SK-N-SH (cell line): ENCODE measurements at regions not wholly inside any gene's neighbourhood (a gene's known extent, or its start where the extent isn't known, plus 50 kb on each side); places are given as distances from the start of the nearest gene placed in this dataset.

Experiments
- CTCF ChIA-PET: fragments of 300-600, 350-600 bp; formaldehyde crosslinking; extraction: SDS; loops from one replicate; lab custom pipeline; 2021; lab: Yijun Ruan, JAX
- POLR2A ChIA-PET: fragments of 350-600 bp; sonication (Branson Sonifier 250); formaldehyde crosslinking; extraction: SDS; loops from one replicate; lab custom pipeline; 2020; ENCODE audit warnings: antibody characterized with exemption, inconsistent platforms; lab: Yijun Ruan, JAX
- DNase-seq: peaks from one replicate; pipeline ENCODE4 v3.0.0; 2012
- H2AFZ ChIP-seq: fragments of 200-600 bp; sonication (generic); 2 replicates; pipeline ENCODE4 v1.8.1; 2016; ENCODE audit warnings: antibody characterized with exemption, mild to moderate bottlenecking, low read depth
- H3F3A ChIP-seq: fragments of 200-600 bp; sonication (generic); replicated peaks from 2 replicates; pipeline ENCODE3; 2016; ENCODE audit warnings: antibody characterized with exemption, mild to moderate bottlenecking; ENCODE audit not compliant: insufficient read depth
- H3K27ac ChIP-seq, 2 experiments: fragments of 200-500 bp in 1 of 2; fragments of 200-600 bp in 1 of 2; sonication (Bioruptor generic) in 1 of 2; sonication (generic), shearing (Covaris generic) in 1 of 2; 2 replicates each; pipeline versions ENCODE4 v1.5.1 to v1.6.1; 2014 to 2016; ENCODE audit warnings: low read depth in 2 of 2, inconsistent platforms in 1 of 2, low read length in 1 of 2, mild to moderate bottlenecking in 1 of 2, mixed read lengths in 1 of 2
- H3K27me3 ChIP-seq: fragments of 200-600 bp; sonication (generic), shearing (Covaris generic); 2 replicates; pipeline ENCODE4 v1.6.1; 2016; ENCODE audit warnings: mixed run types; ENCODE audit not compliant: insufficient read depth
- H3K36me3 ChIP-seq, 2 experiments: fragments of 200-500 bp in 1 of 2; fragments of 200-600 bp in 1 of 2; sonication (Bioruptor generic) in 1 of 2; sonication (generic) in 1 of 2; replicated peaks in 1 of 2; 2 replicates each; pipeline versions ENCODE3 to v1.5.1; 2014 to 2016; ENCODE audit warnings: low read length in 1 of 2, mild to moderate bottlenecking in 1 of 2; ENCODE audit not compliant: insufficient read depth in 2 of 2, control insufficient read depth in 1 of 2
- H3K4me1 ChIP-seq, 2 experiments: fragments of 200-500 bp in 1 of 2; fragments of 200-600 bp in 1 of 2; sonication (Bioruptor generic) in 1 of 2; sonication (generic), shearing (Covaris generic) in 1 of 2; 2 replicates each; pipeline versions ENCODE4 v1.5.1 to v1.6.1; 2014 to 2016; ENCODE audit warnings: low read depth in 1 of 2, low read length in 1 of 2, mixed run types in 1 of 2; ENCODE audit not compliant: insufficient read depth in 2 of 2, control insufficient read depth in 1 of 2
- H3K4me2 ChIP-seq: fragments of 200-600 bp; sonication (generic), shearing (Covaris generic); 2 replicates; pipeline ENCODE4 v1.6.1; 2017; ENCODE audit warnings: mixed run types
- H3K4me3 ChIP-seq, 2 experiments: fragments of 200-500 bp in 1 of 2; fragments of 200-600 bp in 1 of 2; sonication (Bioruptor generic) in 1 of 2; sonication (generic), shearing (Covaris generic) in 1 of 2; 2 replicates each; pipeline versions ENCODE4 v1.5.1 to v1.8.1; 2014 to 2016; ENCODE audit warnings: low read depth in 2 of 2, inconsistent platforms in 1 of 2, low read length in 1 of 2, mild to moderate bottlenecking in 1 of 2, mixed read lengths in 1 of 2, moderate library complexity in 1 of 2
- H3K79me2 ChIP-seq: fragments of 200-600 bp; sonication (generic); 2 replicates; pipeline ENCODE4 v1.8.1; 2017; ENCODE audit warnings: mild to moderate bottlenecking; ENCODE audit not compliant: insufficient read depth
- H3K9ac ChIP-seq: fragments of 200-600 bp; sonication (generic); 2 replicates; pipeline ENCODE4 v1.6.1; 2017; ENCODE audit warnings: mixed run types
- H3K9me2 ChIP-seq: fragments of 200-600 bp; sonication (generic); 2 replicates; pipeline ENCODE4 v1.6.1; 2017; ENCODE audit warnings: mixed run types
- H3K9me3 ChIP-seq: fragments of 200-600 bp; sonication (generic); 2 replicates; pipeline ENCODE4 v1.6.1; 2017; ENCODE audit warnings: mixed run types, mild to moderate bottlenecking, moderate library complexity
- H4K20me1 ChIP-seq: fragments of 200-600 bp; sonication (generic); 2 replicates; pipeline ENCODE4 v1.6.1; 2017; ENCODE audit warnings: mild to moderate bottlenecking, mixed run types; ENCODE audit not compliant: insufficient read depth
- FOXJ3 ChIP-seq: sonication (generic); formaldehyde crosslinking; IDR thresholded peaks from 2 replicates; pipeline ENCODE4 v1.5.1; 2020; ENCODE audit warnings: mild to moderate bottlenecking, missing genetic modification reagents
- GABPA ChIP-seq: IDR thresholded peaks from 2 replicates; pipeline ENCODE4 v1.4.0; 2012; ENCODE audit warnings: low read depth, mild to moderate bottlenecking
- JUND ChIP-seq: IDR thresholded peaks from 2 replicates; pipeline ENCODE4 v1.4.0; 2012
- MXI1 ChIP-seq: IDR thresholded peaks from 2 replicates; pipeline ENCODE4 v1.6.1; 2012; ENCODE audit warnings: mild to moderate bottlenecking, low read depth, low read length, improper control_type of control experiment
- NFIC ChIP-seq: IDR thresholded peaks from 2 replicates; pipeline ENCODE4 v1.4.0; 2012; ENCODE audit warnings: borderline replicate concordance
- RCOR1 ChIP-seq: fragments of 150-350 bp; IDR thresholded peaks from 2 replicates; pipeline ENCODE4 v1.6.1; 2017; ENCODE audit warnings: antibody characterized with exemption, low read length
- TEAD4 ChIP-seq: IDR thresholded peaks from 2 replicates; pipeline ENCODE4 v1.4.0; 2012; ENCODE audit warnings: mild to moderate bottlenecking, borderline replicate concordance; ENCODE audit not compliant: insufficient read depth
- WGBS: methylation state at CpG from one replicate; pipeline ENCODE4 v1.1.6; 2017; ENCODE audit warnings: low lambda C conversion rate; 5-methylcytosine and 5-hydroxymethylcytosine counted together
- TF ChIP-seq, protein P1 (sequence below): fragments of 150-350 bp; IDR thresholded peaks from 2 replicates; pipeline ENCODE4 v1.6.1; 2017; ENCODE audit warnings: antibody characterized with exemption, low read length, low read depth, borderline replicate concordance
- TF ChIP-seq, protein P2 (sequence below): IDR thresholded peaks from 2 replicates; pipeline ENCODE4 v1.6.1; 2012; ENCODE audit warnings: mild to moderate bottlenecking, low read depth, low read length, moderate library complexity
- TF ChIP-seq, protein P3 (sequence below): IDR thresholded peaks from 2 replicates; pipeline ENCODE4 v1.4.0; 2012; ENCODE audit warnings: low read depth, borderline replicate concordance
- TF ChIP-seq, protein P4 (sequence below): IDR thresholded peaks from 2 replicates; pipeline ENCODE4 v1.4.0; 2012; ENCODE audit warnings: low read depth, borderline replicate concordance
- TF ChIP-seq, protein P5 (sequence below): IDR thresholded peaks from 2 replicates; pipeline ENCODE4 v1.4.0; 2012; ENCODE audit warnings: low read depth
- TF ChIP-seq, protein P6 (sequence below): fragments of 200-600 bp; sonication (generic); IDR thresholded peaks from 2 replicates; pipeline ENCODE4 v1.6.1; 2017; ENCODE audit warnings: antibody characterized with exemption, mild to moderate bottlenecking, moderate library complexity

DNA sequence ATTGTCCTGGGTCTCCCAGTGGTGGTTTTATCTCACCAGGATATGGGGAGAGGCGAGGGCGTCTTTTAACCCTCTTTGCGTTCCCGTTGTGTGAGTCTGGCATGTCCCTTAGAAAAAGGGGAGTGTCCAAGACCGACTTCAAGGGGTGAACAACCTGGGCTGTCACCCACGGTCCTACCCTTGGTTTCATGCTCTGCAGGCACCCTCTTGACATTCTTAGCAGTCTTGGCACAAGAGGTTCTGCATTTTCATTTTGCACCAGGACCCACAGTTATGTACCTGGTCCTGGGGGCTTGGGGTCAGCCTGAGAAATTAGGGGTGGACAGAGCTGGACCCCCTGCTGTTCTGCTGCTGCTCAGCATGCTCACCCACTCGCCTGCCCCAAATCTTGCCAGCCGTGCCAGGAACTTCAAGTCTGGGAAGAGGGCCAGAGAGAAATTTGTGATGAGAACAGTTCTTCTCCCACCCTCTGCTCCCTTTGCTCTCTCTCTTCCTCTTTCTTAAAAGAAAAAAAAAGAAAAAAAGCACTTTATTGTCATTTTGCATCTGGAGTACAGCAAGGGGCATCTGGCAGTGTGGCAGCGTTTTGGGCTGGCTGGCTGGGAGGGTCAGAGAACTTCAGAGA lies 471.2 kb downstream of the MIAT start:
- ChIA-PET POLR2A (no interaction called here), CTCF (interaction anchor here (1.0 kb wide), 1 partner anchor 372 kb away, joined by 4 read pairs; no protein-coding TSS in a partner anchor)
- Histone ChIP-seq H3K9me2 (no peaks in the 10 kb centered on the region), H3K9ac (no peak overlapping the region), H3K36me3 (no peaks in the 10 kb centered on the region), H3K79me2 (no peaks in the 10 kb centered on the region), H3K9me3 (no peaks in the 10 kb centered on the region), H3F3A (no peaks in the 10 kb centered on the region), H3K27me3 (no peaks in the 10 kb centered on the region; the same call in none of the 2 replicates), H3K4me1 (no peaks in the 10 kb centered on the region)
- DNase-seq = no peak
- TF ChIP-seq GABPA (no peak), NFIC (no peak), JUND (no peak), RCOR1 (no peak)
- TF ChIP-seq, protein P1, sequence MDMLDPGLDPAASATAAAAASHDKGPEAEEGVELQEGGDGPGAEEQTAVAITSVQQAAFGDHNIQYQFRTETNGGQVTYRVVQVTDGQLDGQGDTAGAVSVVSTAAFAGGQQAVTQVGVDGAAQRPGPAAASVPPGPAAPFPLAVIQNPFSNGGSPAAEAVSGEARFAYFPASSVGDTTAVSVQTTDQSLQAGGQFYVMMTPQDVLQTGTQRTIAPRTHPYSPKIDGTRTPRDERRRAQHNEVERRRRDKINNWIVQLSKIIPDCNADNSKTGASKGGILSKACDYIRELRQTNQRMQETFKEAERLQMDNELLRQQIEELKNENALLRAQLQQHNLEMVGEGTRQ = no peak
- TF ChIP-seq, protein P2, sequence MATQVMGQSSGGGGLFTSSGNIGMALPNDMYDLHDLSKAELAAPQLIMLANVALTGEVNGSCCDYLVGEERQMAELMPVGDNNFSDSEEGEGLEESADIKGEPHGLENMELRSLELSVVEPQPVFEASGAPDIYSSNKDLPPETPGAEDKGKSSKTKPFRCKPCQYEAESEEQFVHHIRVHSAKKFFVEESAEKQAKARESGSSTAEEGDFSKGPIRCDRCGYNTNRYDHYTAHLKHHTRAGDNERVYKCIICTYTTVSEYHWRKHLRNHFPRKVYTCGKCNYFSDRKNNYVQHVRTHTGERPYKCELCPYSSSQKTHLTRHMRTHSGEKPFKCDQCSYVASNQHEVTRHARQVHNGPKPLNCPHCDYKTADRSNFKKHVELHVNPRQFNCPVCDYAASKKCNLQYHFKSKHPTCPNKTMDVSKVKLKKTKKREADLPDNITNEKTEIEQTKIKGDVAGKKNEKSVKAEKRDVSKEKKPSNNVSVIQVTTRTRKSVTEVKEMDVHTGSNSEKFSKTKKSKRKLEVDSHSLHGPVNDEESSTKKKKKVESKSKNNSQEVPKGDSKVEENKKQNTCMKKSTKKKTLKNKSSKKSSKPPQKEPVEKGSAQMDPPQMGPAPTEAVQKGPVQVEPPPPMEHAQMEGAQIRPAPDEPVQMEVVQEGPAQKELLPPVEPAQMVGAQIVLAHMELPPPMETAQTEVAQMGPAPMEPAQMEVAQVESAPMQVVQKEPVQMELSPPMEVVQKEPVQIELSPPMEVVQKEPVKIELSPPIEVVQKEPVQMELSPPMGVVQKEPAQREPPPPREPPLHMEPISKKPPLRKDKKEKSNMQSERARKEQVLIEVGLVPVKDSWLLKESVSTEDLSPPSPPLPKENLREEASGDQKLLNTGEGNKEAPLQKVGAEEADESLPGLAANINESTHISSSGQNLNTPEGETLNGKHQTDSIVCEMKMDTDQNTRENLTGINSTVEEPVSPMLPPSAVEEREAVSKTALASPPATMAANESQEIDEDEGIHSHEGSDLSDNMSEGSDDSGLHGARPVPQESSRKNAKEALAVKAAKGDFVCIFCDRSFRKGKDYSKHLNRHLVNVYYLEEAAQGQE = no peak
- TF ChIP-seq, protein P3, sequence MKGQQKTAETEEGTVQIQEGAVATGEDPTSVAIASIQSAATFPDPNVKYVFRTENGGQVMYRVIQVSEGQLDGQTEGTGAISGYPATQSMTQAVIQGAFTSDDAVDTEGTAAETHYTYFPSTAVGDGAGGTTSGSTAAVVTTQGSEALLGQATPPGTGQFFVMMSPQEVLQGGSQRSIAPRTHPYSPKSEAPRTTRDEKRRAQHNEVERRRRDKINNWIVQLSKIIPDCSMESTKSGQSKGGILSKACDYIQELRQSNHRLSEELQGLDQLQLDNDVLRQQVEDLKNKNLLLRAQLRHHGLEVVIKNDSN = no peak
- TF ChIP-seq, all 33 proteins: peak for 0
- Histone ChIP-seq H3K4me3 (no peak overlapping the region), H3K27ac (no peak overlapping the region), H2AFZ (no peak overlapping the region), H4K20me1 (no peaks in the 10 kb centered on the region), H3K4me2 (no peak overlapping the region)
- 67% methylated on average over 9 of the region's 9 CpGs for WGBS

DNA sequence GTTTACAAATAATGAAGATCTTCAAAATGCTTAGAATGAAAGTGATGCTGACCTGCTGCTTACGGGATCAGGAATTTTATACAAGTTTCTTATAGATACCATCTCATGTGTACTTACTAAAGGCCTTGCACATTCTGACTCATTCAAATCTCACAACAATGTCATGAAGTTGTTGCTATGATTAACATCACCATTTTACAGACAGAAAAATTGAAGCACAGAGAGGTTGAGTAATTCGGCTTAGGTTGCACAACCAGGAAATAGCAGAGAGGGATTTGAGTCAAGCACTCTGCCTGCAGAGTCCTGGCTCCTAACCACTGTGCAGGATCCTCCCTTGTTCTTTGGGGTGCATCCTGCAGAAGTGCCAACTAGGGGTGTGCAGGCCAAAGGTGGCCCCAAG lies 471.9 kb downstream of the MIAT start:
- H3K4me1 ChIP-seq = no peaks in the 10 kb centered on the region
- H3F3A ChIP-seq = no peaks in the 10 kb centered on the region
- DNase-seq = no peak
- H3K9ac ChIP-seq = no peak overlapping the region
- H3K27ac ChIP-seq = no peak overlapping the region
- H3K4me2 ChIP-seq = no peak overlapping the region
- H3K79me2 ChIP-seq = no peaks in the 10 kb centered on the region
- no peaks in the 10 kb centered on the region for H3K36me3 ChIP-seq
- H4K20me1 ChIP-seq = no peaks in the 10 kb centered on the region
- H3K27me3 ChIP-seq = no peaks in the 10 kb centered on the region
- H3K9me3 ChIP-seq = no peaks in the 10 kb centered on the region
- CTCF ChIA-PET = no interaction called here
- POLR2A ChIA-PET = no interaction called here
- no peak overlapping the region for H2AFZ ChIP-seq
- no peaks in the 10 kb centered on the region for H3K9me2 ChIP-seq
- 26% methylated on average over 2 of the region's 2 CpGs for WGBS
- H3K4me3 ChIP-seq = no peak overlapping the region
- TF ChIP-seq, protein P4, sequence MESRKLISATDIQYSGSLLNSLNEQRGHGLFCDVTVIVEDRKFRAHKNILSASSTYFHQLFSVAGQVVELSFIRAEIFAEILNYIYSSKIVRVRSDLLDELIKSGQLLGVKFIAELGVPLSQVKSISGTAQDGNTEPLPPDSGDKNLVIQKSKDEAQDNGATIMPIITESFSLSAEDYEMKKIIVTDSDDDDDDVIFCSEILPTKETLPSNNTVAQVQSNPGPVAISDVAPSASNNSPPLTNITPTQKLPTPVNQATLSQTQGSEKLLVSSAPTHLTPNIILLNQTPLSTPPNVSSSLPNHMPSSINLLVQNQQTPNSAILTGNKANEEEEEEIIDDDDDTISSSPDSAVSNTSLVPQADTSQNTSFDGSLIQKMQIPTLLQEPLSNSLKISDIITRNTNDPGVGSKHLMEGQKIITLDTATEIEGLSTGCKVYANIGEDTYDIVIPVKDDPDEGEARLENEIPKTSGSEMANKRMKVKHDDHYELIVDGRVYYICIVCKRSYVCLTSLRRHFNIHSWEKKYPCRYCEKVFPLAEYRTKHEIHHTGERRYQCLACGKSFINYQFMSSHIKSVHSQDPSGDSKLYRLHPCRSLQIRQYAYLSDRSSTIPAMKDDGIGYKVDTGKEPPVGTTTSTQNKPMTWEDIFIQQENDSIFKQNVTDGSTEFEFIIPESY = no peak
- TF ChIP-seq MXI1 (no peak), FOXJ3 (CRISPR knock-in tag) (no peak), TEAD4 (no peak)
- TF ChIP-seq, protein P1 = no peak
- TF ChIP-seq, protein P5, sequence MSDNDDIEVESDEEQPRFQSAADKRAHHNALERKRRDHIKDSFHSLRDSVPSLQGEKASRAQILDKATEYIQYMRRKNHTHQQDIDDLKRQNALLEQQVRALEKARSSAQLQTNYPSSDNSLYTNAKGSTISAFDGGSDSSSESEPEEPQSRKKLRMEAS = no peak
- TF ChIP-seq, protein P6, sequence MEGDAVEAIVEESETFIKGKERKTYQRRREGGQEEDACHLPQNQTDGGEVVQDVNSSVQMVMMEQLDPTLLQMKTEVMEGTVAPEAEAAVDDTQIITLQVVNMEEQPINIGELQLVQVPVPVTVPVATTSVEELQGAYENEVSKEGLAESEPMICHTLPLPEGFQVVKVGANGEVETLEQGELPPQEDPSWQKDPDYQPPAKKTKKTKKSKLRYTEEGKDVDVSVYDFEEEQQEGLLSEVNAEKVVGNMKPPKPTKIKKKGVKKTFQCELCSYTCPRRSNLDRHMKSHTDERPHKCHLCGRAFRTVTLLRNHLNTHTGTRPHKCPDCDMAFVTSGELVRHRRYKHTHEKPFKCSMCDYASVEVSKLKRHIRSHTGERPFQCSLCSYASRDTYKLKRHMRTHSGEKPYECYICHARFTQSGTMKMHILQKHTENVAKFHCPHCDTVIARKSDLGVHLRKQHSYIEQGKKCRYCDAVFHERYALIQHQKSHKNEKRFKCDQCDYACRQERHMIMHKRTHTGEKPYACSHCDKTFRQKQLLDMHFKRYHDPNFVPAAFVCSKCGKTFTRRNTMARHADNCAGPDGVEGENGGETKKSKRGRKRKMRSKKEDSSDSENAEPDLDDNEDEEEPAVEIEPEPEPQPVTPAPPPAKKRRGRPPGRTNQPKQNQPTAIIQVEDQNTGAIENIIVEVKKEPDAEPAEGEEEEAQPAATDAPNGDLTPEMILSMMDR = no peak
